GM12872 (cell line): ENCODE measurements at regions not wholly inside any gene's neighbourhood (a gene's known extent, or its start where the extent isn't known, plus 50 kb on each side); places are given as distances from the start of the nearest gene placed in this dataset.

Source experiments
- CTCF ChIP-seq: IDR thresholded peaks from 3 replicates; pipeline ENCODE4 v1.5.1; 2011; ENCODE audit warnings: low read depth, mild to moderate bottlenecking, low read length, moderate library complexity; ENCODE audit not compliant: insufficient read depth

- no peak for TF ChIP-seq CTCF
These were observed 168.7 kb upstream of the ITGB1 start for GRCh38 chr10:33126742-33127141.

GRCh38 chr10:33125522-33126517 lies 167.8 kb upstream of the ITGB1 start:
- no peak for TF ChIP-seq CTCF

- TF ChIP-seq CTCF: no peak
These were observed 167.1 kb upstream of the ITGB1 start for GRCh38 chr10:33125111-33125510.

GRCh38 chr10:33123680-33124079 lies 165.7 kb upstream of the ITGB1 start:
- TF ChIP-seq CTCF: no peak

GRCh38 chr10:33122014-33122809 lies 164.2 kb upstream of the ITGB1 start:
- no peak for TF ChIP-seq CTCF

- no peak for TF ChIP-seq CTCF
These were observed 162.7 kb upstream of the ITGB1 start for GRCh38 chr10:33120700-33121099.

- TF ChIP-seq CTCF: no peak
These were observed 162.2 kb upstream of the ITGB1 start for GRCh38 chr10:33120275-33120674.
